ENCODE measurements at regions not wholly inside any gene's neighbourhood (a gene's known extent, or its start where the extent isn't known, plus 50 kb on each side); places are given as distances from the start of the nearest gene placed in this dataset.

DNA sequence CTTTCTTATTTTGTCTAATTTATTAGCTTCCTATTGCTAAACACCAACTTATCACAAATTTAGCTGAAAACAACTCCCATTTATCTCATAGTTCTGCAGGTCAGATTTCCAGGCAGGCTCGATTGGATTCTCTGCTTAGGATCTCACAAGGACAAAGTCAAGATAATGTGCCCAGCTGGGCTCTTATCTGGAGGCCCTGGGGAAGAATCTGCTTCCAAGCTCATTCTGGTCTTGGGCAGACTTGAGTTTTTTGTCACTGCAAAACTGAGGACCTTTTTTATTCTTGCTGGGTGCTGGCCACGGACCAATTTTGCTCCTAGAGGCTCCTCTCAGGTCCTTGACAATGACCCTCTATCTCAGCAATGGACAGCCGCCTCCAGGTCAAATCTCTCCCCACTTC is 215.5 kb downstream of the TRIB2 start (continued):
- TF ChIP-seq, protein P1, sequence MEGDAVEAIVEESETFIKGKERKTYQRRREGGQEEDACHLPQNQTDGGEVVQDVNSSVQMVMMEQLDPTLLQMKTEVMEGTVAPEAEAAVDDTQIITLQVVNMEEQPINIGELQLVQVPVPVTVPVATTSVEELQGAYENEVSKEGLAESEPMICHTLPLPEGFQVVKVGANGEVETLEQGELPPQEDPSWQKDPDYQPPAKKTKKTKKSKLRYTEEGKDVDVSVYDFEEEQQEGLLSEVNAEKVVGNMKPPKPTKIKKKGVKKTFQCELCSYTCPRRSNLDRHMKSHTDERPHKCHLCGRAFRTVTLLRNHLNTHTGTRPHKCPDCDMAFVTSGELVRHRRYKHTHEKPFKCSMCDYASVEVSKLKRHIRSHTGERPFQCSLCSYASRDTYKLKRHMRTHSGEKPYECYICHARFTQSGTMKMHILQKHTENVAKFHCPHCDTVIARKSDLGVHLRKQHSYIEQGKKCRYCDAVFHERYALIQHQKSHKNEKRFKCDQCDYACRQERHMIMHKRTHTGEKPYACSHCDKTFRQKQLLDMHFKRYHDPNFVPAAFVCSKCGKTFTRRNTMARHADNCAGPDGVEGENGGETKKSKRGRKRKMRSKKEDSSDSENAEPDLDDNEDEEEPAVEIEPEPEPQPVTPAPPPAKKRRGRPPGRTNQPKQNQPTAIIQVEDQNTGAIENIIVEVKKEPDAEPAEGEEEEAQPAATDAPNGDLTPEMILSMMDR (conservative IDR thresholded peaks at IDR 0.05; ENCODE audit: low read depth in 2 of 2): no peak
- no peak for TF ChIP-seq ZNF331 (CRISPR knock-in tag; IDR thresholded peaks at IDR 0.05; ENCODE audit: low read depth)
- TF ChIP-seq EZH2phosphoT487 (IDR thresholded peaks at IDR 0.05; ENCODE audit: unreplicated experiment): no peak
- TF ChIP-seq STAT1 (IDR thresholded peaks at IDR 0.05; ENCODE audit: unreplicated experiment): no peak
- no peak for TF ChIP-seq ZNF114 (CRISPR knock-in tag; IDR thresholded peaks at IDR 0.05)
- TF ChIP-seq, protein P2, sequence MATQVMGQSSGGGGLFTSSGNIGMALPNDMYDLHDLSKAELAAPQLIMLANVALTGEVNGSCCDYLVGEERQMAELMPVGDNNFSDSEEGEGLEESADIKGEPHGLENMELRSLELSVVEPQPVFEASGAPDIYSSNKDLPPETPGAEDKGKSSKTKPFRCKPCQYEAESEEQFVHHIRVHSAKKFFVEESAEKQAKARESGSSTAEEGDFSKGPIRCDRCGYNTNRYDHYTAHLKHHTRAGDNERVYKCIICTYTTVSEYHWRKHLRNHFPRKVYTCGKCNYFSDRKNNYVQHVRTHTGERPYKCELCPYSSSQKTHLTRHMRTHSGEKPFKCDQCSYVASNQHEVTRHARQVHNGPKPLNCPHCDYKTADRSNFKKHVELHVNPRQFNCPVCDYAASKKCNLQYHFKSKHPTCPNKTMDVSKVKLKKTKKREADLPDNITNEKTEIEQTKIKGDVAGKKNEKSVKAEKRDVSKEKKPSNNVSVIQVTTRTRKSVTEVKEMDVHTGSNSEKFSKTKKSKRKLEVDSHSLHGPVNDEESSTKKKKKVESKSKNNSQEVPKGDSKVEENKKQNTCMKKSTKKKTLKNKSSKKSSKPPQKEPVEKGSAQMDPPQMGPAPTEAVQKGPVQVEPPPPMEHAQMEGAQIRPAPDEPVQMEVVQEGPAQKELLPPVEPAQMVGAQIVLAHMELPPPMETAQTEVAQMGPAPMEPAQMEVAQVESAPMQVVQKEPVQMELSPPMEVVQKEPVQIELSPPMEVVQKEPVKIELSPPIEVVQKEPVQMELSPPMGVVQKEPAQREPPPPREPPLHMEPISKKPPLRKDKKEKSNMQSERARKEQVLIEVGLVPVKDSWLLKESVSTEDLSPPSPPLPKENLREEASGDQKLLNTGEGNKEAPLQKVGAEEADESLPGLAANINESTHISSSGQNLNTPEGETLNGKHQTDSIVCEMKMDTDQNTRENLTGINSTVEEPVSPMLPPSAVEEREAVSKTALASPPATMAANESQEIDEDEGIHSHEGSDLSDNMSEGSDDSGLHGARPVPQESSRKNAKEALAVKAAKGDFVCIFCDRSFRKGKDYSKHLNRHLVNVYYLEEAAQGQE (IDR thresholded peaks at IDR 0.05; ENCODE audit: unreplicated experiment): no peak
- TF ChIP-seq JUNB (IDR thresholded peaks at IDR 0.05; ENCODE audit: unreplicated experiment): no peak
- TF ChIP-seq NANOG (IDR thresholded peaks at IDR 0.05; ENCODE audit: borderline replicate concordance): no peak
- no peak for TF ChIP-seq POLR2AphosphoS5 (IDR thresholded peaks at IDR 0.05; ENCODE audit: low read depth)

DNA sequence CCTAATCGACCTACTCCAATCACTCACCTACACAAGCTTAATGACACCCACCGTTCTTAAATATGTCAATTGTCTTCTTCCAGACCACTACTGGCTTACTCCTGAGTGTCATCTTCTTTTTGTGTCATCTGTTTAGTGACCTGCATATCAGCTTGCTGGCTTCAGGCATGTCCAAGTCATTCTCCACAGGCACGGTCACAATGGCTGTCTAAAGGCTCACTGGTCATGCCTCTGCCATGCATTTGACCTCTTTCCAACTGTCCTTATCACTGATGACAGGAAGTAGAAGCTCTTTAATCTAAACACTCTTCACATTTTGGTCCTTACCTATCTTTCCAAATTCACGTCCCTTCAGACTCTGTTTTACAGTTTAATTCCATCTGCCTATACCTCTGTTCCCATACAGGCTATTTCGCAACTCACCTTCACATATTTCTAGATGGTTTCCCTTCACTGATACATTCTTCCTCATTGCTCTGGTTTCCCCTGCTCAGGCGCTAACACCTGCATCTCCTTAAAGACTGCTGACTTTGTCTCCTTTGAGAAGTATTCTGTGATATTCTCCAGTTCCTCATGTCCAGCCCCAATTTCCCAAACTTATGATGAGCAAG is 217.5 kb downstream of the TRIB2 start:
- Mint-ChIP-seq H3K4me1 (peaks cover 13% of the 10 kb centered on the region), H3K27me3 (ENCODE audit: insufficient read depth, low read depth, poor library complexity) (no peaks in the 10 kb centered on the region), H3K4me3 (no peak overlapping the region), H3K36me3 (ENCODE audit: low read depth) (no peaks in the 10 kb centered on the region), H3K9me3 (no peaks in the 10 kb centered on the region), H3K27ac (no peak overlapping the region)
- Histone ChIP-seq H4K20me1 (replicated peaks; ENCODE audit: insufficient read depth) (no peaks in the 10 kb centered on the region), H3K27ac (ENCODE audit: low read depth) (no peak overlapping the region), H3K9me2 (ENCODE audit: insufficient read depth) (no peaks in the 10 kb centered on the region), H3K36me3 (ENCODE audit: insufficient read depth) (no peaks in the 10 kb centered on the region), H3K4me3 (no peak overlapping the region), H3K4me2 (no peak overlapping the region), H3K79me2 (replicated peaks; ENCODE audit: insufficient read depth) (no peaks in the 10 kb centered on the region), H3F3A (replicated peaks; ENCODE audit: low read depth) (no peaks in the 10 kb centered on the region), H3K27me3 (ENCODE audit: insufficient read depth) (no peaks in the 10 kb centered on the region), H3K4me1 (ENCODE audit: insufficient read depth) (peaks cover 10% of the 10 kb centered on the region), H2AFZ (no peak overlapping the region)
- DNase-seq (ENCODE audit: low spot score) (no peak), ATAC-seq (no peak)
- no peak for TF ChIP-seq STAT1 (IDR thresholded peaks at IDR 0.05; ENCODE audit: unreplicated experiment)
- no peak for TF ChIP-seq JUNB (IDR thresholded peaks at IDR 0.05; ENCODE audit: unreplicated experiment)
- TF ChIP-seq, protein P3, sequence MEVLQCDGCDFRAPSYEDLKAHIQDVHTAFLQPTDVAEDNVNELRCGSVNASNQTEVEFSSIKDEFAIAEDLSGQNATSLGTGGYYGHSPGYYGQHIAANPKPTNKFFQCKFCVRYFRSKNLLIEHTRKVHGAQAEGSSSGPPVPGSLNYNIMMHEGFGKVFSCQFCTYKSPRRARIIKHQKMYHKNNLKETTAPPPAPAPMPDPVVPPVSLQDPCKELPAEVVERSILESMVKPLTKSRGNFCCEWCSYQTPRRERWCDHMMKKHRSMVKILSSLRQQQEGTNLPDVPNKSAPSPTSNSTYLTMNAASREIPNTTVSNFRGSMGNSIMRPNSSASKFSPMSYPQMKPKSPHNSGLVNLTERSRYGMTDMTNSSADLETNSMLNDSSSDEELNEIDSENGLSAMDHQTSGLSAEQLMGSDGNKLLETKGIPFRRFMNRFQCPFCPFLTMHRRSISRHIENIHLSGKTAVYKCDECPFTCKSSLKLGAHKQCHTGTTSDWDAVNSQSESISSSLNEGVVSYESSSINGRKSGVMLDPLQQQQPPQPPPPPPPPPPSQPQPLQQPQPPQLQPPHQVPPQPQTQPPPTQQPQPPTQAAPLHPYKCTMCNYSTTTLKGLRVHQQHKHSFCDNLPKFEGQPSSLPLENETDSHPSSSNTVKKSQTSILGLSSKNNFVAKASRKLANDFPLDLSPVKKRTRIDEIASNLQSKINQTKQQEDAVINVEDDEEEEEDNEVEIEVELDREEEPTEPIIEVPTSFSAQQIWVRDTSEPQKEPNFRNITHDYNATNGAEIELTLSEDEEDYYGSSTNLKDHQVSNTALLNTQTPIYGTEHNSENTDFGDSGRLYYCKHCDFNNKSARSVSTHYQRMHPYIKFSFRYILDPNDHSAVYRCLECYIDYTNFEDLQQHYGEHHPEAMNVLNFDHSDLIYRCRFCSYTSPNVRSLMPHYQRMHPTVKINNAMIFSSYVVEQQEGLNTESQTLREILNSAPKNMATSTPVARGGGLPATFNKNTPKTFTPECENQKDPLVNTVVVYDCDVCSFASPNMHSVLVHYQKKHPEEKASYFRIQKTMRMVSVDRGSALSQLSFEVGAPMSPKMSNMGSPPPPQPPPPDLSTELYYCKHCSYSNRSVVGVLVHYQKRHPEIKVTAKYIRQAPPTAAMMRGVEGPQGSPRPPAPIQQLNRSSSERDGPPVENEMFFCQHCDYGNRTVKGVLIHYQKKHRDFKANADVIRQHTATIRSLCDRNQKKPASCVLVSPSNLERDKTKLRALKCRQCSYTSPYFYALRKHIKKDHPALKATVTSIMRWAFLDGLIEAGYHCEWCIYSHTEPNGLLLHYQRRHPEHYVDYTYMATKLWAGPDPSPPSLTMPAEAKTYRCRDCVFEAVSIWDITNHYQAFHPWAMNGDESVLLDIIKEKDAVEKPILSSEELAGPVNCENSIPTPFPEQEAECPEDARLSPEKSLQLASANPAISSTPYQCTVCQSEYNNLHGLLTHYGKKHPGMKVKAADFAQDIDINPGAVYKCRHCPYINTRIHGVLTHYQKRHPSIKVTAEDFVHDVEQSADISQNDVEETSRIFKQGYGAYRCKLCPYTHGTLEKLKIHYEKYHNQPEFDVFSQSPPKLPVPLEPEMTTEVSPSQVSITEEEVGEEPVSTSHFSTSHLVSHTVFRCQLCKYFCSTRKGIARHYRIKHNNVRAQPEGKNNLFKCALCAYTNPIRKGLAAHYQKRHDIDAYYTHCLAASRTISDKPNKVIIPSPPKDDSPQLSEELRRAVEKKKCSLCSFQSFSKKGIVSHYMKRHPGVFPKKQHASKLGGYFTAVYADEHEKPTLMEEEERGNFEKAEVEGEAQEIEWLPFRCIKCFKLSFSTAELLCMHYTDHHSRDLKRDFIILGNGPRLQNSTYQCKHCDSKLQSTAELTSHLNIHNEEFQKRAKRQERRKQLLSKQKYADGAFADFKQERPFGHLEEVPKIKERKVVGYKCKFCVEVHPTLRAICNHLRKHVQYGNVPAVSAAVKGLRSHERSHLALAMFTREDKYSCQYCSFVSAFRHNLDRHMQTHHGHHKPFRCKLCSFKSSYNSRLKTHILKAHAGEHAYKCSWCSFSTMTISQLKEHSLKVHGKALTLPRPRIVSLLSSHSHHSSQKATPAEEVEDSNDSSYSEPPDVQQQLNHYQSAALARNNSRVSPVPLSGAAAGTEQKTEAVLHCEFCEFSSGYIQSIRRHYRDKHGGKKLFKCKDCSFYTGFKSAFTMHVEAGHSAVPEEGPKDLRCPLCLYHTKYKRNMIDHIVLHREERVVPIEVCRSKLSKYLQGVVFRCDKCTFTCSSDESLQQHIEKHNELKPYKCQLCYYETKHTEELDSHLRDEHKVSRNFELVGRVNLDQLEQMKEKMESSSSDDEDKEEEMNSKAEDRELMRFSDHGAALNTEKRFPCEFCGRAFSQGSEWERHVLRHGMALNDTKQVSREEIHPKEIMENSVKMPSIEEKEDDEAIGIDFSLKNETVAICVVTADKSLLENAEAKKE (CRISPR knock-in tag; IDR thresholded peaks at IDR 0.05): no peak
- no peak for TF ChIP-seq CREB1 (CRISPR knock-in tag; IDR thresholded peaks at IDR 0.05; ENCODE audit: low read depth)
- TF ChIP-seq, protein P4, sequence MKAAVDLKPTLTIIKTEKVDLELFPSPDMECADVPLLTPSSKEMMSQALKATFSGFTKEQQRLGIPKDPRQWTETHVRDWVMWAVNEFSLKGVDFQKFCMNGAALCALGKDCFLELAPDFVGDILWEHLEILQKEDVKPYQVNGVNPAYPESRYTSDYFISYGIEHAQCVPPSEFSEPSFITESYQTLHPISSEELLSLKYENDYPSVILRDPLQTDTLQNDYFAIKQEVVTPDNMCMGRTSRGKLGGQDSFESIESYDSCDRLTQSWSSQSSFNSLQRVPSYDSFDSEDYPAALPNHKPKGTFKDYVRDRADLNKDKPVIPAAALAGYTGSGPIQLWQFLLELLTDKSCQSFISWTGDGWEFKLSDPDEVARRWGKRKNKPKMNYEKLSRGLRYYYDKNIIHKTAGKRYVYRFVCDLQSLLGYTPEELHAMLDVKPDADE (IDR thresholded peaks at IDR 0.05): no peak
- TF ChIP-seq POLR2AphosphoS5 (IDR thresholded peaks at IDR 0.05; ENCODE audit: low read depth): no peak
- no peak for TF ChIP-seq EZH2phosphoT487 (IDR thresholded peaks at IDR 0.05; ENCODE audit: unreplicated experiment)
